PC-3 (cell line): ENCODE measurements at regions not wholly inside any gene's neighbourhood (a gene's known extent, or its start where the extent isn't known, plus 50 kb on each side); places are given as distances from the start of the nearest gene placed in this dataset.

Experiments
- EZH2 ChIP-seq: fragments of 300-600 bp; sonication (generic); IDR thresholded peaks from one replicate; pipeline ENCODE4 v1.6.1; 2017; ENCODE audit warnings: antibody characterized with exemption, mild to moderate bottlenecking, low read length; ENCODE audit not compliant: unreplicated experiment
- EZH2phosphoT487 ChIP-seq: fragments of 300-600 bp; sonication (generic); IDR thresholded peaks from 2 replicates; pipeline ENCODE4 v1.6.1; 2018; ENCODE audit warnings: mild to moderate bottlenecking, antibody characterized with exemption, low read length, borderline replicate concordance
- TF ChIP-seq, protein P1 (sequence below): fragments of 300-600 bp; sonication (generic); conservative IDR thresholded peaks from 2 replicates; pipeline ENCODE4 v1.5.1; 2017; ENCODE audit warnings: antibody characterized with exemption, low read depth, mild to moderate bottlenecking, low read length

DNA sequence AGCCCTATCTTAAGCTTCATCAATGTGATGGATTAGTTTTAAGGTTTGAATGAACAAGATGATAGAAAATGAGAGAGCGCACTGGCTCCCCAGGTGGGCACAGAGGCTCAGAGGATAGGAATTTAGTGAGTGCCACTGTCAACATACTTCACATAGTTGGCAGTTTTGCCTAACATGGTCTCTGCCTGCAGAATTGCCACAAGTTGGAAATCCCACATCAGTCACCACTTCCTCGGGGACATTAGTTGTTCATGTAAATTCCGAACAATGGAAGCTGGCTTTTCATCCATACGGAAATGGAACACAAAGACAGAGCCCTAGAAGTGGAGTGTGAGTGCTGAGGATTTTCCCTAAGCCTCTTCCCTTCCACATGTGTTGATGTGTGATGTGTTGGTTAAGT is 123.9 kb upstream of the PHACTR1 start:
- TF ChIP-seq, protein P1, sequence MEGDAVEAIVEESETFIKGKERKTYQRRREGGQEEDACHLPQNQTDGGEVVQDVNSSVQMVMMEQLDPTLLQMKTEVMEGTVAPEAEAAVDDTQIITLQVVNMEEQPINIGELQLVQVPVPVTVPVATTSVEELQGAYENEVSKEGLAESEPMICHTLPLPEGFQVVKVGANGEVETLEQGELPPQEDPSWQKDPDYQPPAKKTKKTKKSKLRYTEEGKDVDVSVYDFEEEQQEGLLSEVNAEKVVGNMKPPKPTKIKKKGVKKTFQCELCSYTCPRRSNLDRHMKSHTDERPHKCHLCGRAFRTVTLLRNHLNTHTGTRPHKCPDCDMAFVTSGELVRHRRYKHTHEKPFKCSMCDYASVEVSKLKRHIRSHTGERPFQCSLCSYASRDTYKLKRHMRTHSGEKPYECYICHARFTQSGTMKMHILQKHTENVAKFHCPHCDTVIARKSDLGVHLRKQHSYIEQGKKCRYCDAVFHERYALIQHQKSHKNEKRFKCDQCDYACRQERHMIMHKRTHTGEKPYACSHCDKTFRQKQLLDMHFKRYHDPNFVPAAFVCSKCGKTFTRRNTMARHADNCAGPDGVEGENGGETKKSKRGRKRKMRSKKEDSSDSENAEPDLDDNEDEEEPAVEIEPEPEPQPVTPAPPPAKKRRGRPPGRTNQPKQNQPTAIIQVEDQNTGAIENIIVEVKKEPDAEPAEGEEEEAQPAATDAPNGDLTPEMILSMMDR = no peak
- TF ChIP-seq EZH2phosphoT487 (no peak), EZH2 (no peak)
